ENCODE measurements at regions not wholly inside any gene's neighbourhood (a gene's known extent, or its start where the extent isn't known, plus 50 kb on each side); places are given as distances from the start of the nearest gene placed in this dataset.

DNA sequence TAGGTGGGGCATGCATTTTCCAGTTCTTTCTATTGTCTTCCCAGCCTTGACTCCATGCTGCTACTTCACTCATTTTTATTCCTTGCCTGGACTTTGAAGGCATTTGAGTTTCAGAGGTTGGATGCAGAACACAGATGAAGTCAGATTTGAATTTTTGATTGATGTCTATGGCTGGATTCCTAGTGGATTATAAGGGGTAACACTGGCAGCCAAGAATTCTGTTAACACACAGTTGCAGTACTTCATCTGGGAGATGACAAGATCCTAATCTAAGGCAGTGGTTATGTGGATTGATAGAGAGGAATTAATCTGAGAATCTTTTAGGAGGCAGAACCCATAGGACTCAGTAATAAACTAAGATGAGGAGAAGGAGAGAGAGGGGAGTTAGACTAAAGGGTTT, 439.0 kb upstream of the USP24 start:
- DNase-seq: no peak
- no peaks in the 10 kb centered on the region for H3K27me3 Mint-ChIP-seq (ENCODE audit: unreplicated experiment)
- no peaks in the 10 kb centered on the region for H3K36me3 Mint-ChIP-seq (ENCODE audit: unreplicated experiment)
- TF ChIP-seq, protein P1, sequence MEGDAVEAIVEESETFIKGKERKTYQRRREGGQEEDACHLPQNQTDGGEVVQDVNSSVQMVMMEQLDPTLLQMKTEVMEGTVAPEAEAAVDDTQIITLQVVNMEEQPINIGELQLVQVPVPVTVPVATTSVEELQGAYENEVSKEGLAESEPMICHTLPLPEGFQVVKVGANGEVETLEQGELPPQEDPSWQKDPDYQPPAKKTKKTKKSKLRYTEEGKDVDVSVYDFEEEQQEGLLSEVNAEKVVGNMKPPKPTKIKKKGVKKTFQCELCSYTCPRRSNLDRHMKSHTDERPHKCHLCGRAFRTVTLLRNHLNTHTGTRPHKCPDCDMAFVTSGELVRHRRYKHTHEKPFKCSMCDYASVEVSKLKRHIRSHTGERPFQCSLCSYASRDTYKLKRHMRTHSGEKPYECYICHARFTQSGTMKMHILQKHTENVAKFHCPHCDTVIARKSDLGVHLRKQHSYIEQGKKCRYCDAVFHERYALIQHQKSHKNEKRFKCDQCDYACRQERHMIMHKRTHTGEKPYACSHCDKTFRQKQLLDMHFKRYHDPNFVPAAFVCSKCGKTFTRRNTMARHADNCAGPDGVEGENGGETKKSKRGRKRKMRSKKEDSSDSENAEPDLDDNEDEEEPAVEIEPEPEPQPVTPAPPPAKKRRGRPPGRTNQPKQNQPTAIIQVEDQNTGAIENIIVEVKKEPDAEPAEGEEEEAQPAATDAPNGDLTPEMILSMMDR (IDR thresholded peaks at IDR 0.05; ENCODE audit: partially characterized antibody, unreplicated experiment): no peak
- no peak overlapping the region for H3K27ac Mint-ChIP-seq (ENCODE audit: unreplicated experiment)
- H3K4me3 Mint-ChIP-seq (ENCODE audit: unreplicated experiment): no peak overlapping the region
- H3K4me1 Mint-ChIP-seq (ENCODE audit: low read depth, unreplicated experiment): no peaks in the 10 kb centered on the region
- H3K9me3 Mint-ChIP-seq (ENCODE audit: unreplicated experiment): peaks cover 5% of the 10 kb centered on the region

DNA sequence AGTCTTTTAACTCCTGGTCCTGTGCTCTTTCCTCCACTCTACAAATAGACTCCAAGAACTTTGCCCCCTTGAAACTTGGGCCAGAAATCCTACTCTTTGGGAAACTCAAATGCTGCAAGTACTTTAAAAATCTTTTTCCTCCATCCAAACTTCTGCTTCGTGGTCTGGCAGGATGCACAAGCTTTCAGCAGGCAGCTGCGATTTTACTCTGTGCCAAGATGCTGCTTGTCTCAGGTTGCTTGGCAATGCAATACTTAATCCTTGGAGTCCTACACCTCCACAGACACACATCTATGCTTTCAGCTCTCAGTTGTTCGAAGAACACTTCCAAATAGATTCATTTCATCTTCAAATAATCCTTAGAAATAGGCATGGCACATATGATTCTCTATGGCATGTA, 435.3 kb upstream of the USP24 start:
- Mint-ChIP-seq H3K4me3 (ENCODE audit: unreplicated experiment) (no peak overlapping the region), H3K9me3 (ENCODE audit: unreplicated experiment) (peaks cover 7% of the 10 kb centered on the region), H3K36me3 (ENCODE audit: unreplicated experiment) (no peaks in the 10 kb centered on the region), H3K27ac (ENCODE audit: unreplicated experiment) (no peak overlapping the region), H3K27me3 (ENCODE audit: unreplicated experiment) (peaks cover 2% of the 10 kb centered on the region), H3K4me1 (ENCODE audit: low read depth, unreplicated experiment) (no peaks in the 10 kb centered on the region)
- DNase-seq: no peak
- TF ChIP-seq, protein P1 (IDR thresholded peaks at IDR 0.05; ENCODE audit: partially characterized antibody, unreplicated experiment): no peak

DNA sequence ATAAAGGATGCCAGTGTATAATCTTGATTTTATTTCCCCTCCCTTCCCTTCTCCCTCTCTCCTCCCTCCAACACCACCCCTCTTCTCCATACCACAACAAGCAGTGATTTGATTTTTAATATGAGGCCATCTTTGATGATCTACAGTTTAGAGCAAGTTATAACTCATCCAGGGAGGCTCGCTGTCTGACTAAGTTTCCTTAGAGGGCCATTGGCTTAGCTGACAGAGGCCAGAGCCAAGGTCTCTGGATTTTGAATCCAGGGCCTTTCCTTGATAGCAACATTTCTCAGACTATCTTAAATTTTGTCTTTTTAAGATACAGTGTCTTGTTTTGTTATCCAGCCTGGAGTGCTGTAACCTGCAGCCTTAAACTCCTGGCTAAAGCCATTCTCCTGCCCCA, 431.0 kb upstream of the USP24 start:
- Mint-ChIP-seq H3K27ac (ENCODE audit: unreplicated experiment) (no peak overlapping the region), H3K36me3 (ENCODE audit: unreplicated experiment) (no peaks in the 10 kb centered on the region), H3K27me3 (ENCODE audit: unreplicated experiment) (peaks cover 2% of the 10 kb centered on the region), H3K4me3 (ENCODE audit: unreplicated experiment) (no peak overlapping the region), H3K9me3 (ENCODE audit: unreplicated experiment) (peaks cover 2% of the 10 kb centered on the region), H3K4me1 (ENCODE audit: low read depth, unreplicated experiment) (no peaks in the 10 kb centered on the region)
- no peak for DNase-seq
- TF ChIP-seq, protein P1 (IDR thresholded peaks at IDR 0.05; ENCODE audit: partially characterized antibody, unreplicated experiment): no peak

DNA sequence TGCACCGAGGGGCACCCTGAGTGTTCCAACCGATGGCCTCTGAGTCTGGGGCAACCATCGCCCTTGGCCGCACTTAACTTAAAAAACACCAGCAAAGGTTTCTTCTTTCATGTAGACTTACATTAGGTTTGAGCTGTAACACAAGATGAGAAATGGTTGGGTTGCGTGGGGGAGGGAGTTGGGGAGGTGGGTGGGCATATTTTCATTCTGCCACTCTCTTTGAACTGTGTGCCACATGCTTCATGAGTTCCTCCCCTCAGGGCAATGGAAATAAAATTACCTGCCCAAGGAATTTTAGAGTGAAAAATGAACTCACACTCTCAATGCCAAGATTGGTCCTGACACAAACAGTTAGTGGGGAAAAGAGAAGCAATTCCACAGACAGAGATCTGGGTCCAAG, 430.1 kb upstream of the USP24 start:
- Mint-ChIP-seq H3K36me3 (ENCODE audit: unreplicated experiment) (no peaks in the 10 kb centered on the region), H3K27ac (ENCODE audit: unreplicated experiment) (no peak overlapping the region), H3K27me3 (ENCODE audit: unreplicated experiment) (peaks cover 2% of the 10 kb centered on the region), H3K9me3 (ENCODE audit: unreplicated experiment) (peaks cover 2% of the 10 kb centered on the region), H3K4me1 (ENCODE audit: low read depth, unreplicated experiment) (no peaks in the 10 kb centered on the region), H3K4me3 (ENCODE audit: unreplicated experiment) (no peak overlapping the region)
- DNase-seq: no peak
- TF ChIP-seq, protein P1 (IDR thresholded peaks at IDR 0.05; ENCODE audit: partially characterized antibody, unreplicated experiment): no peak

DNA sequence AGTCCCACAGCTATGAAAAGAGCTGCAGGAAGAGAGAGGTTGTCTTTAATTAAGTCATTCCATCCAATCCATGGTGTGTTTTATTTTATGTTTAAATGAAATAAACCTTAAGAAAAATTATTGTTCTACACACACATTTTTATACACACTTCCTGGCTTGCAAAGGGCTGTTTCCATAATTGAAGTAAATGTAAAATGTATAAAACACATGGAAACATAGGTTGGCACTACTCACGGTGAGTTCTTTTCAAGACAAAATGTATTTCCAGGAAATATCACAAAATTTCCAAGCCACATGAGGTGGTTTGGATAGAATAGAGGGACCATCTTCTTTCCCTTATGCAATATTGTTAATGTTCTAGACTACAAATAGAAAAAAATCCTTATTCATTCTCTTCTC, 426.8 kb upstream of the USP24 start:
- Mint-ChIP-seq H3K27ac (ENCODE audit: unreplicated experiment) (no peak overlapping the region), H3K4me3 (ENCODE audit: unreplicated experiment) (no peak overlapping the region), H3K9me3 (ENCODE audit: unreplicated experiment) (no peaks in the 10 kb centered on the region), H3K27me3 (ENCODE audit: unreplicated experiment) (no peaks in the 10 kb centered on the region), H3K36me3 (ENCODE audit: unreplicated experiment) (peaks cover 4% of the 10 kb centered on the region), H3K4me1 (ENCODE audit: low read depth, unreplicated experiment) (no peaks in the 10 kb centered on the region)
- no peak for DNase-seq
- TF ChIP-seq, protein P1 (IDR thresholded peaks at IDR 0.05; ENCODE audit: partially characterized antibody, unreplicated experiment): no peak

All from glutamatergic neuron (in vitro differentiated cells).